HCT116 (cell line): ENCODE measurements at regions not wholly inside any gene's neighbourhood (a gene's known extent, or its start where the extent isn't known, plus 50 kb on each side); places are given as distances from the start of the nearest gene placed in this dataset.

Experiments used
- ATAC-seq: fragments of 200-7000 bp; cut with Tn5 transposase; 2 replicates; pipeline ENCODE4 v1.9.1; 2020; ENCODE audit warnings: mild to moderate bottlenecking, moderate library complexity
- BruUV-seq: library from RNA; stranded (reverse); fragments of 400-500 nt; replicated peaks from 2 replicates; lab custom pipeline; 2021; lab: Mats Ljungman, UMichigan
- CTCF ChIA-PET: fragments of 300-600 bp; sonication (Branson Sonifier 250); formaldehyde crosslinking; loops from one replicate; lab custom pipeline; 2021; ENCODE audit warnings: antibody characterized with exemption; lab: Charles Lee
- POLR2A ChIA-PET: fragments of 300-600, 350-600 bp; sonication (Branson Sonifier 250); formaldehyde crosslinking; loops from one replicate; lab custom pipeline; 2021; ENCODE audit warnings: antibody characterized with exemption; lab: Charles Lee
- RAD21 ChIA-PET, 2 experiments: fragments of 300-600 bp; sonication (Branson Sonifier 250); formaldehyde crosslinking; loops; one replicate each; lab custom pipeline; 2023; ENCODE audit warnings: low total read pairs in 2 of 2; ENCODE audit not compliant: uncharacterized antibody in 2 of 2, unreplicated experiment in 2 of 2, low non-redundant PET in 1 of 2; lab: Charles Lee
- DNase-seq: peaks from one replicate; pipeline ENCODE4 v3.0.0-alpha.2; 2010; ENCODE audit warnings: low read depth, low spot score
- H2AFZ ChIP-seq: fragments of 200-600 bp; shearing (Covaris generic), sonication (generic); 2 replicates; pipeline ENCODE4 v1.6.1; 2017; ENCODE audit warnings: low read depth, mixed run types, mixed read lengths, antibody characterized with exemption, low read length; ENCODE audit not compliant: poor library complexity, severe bottlenecking
- H3K27ac ChIP-seq: 2 replicates; pipeline ENCODE4 v1.5.1; 2012; ENCODE audit warnings: low read depth, low read length
- H3K27me3 ChIP-seq: fragments of 200-600 bp; sonication (generic); 2 replicates; pipeline ENCODE4 v1.6.1; 2016; ENCODE audit warnings: mixed run types, low read length, mixed read lengths; ENCODE audit not compliant: insufficient read depth
- H3K36me3 ChIP-seq, 2 experiments: fragments of 200-500 bp in 1 of 2; fragments of 200-600 bp in 1 of 2; sonication (Bioruptor generic) in 1 of 2; sonication (generic) in 1 of 2; 2 replicates each; pipeline versions ENCODE4 v1.5.1 to v1.6.1; 2014 to 2016; ENCODE audit warnings: low read length in 2 of 2, inconsistent platforms in 1 of 2, mixed read lengths in 1 of 2, mixed run types in 1 of 2; ENCODE audit not compliant: insufficient read depth in 2 of 2, control insufficient read depth in 1 of 2
- H3K4me1 ChIP-seq, 2 experiments: fragments of 200-600 bp in 1 of 2; sonication (generic) in 1 of 2; 2 replicates each; pipeline versions ENCODE4 v1.5.1 to v1.6.1; 2012 to 2017; ENCODE audit warnings: low read length in 2 of 2, inconsistent platforms in 1 of 2, mild to moderate bottlenecking in 1 of 2, mixed read lengths in 1 of 2, mixed run types in 1 of 2, moderate library complexity in 1 of 2; ENCODE audit not compliant: insufficient read depth in 2 of 2, control insufficient read depth in 1 of 2
- H3K4me2 ChIP-seq: fragments of 200-600 bp; sonication (generic); 2 replicates; pipeline ENCODE4 v1.6.1; 2017; ENCODE audit warnings: mixed run types, low read length, mixed read lengths
- H3K4me3 ChIP-seq, 2 experiments: fragments of 200-600 bp in 1 of 2; sonication (generic) in 1 of 2; replicated peaks in 1 of 2; 2 replicates each; pipeline ENCODE4 v1.5.1; 2011 to 2016; ENCODE audit warnings: low read length in 2 of 2, control low read depth in 1 of 2, low read depth in 1 of 2, mild to moderate bottlenecking in 1 of 2, mixed read lengths in 1 of 2, mixed run types in 1 of 2
- H3K79me2 ChIP-seq: fragments of 200-600 bp; sonication (generic); 2 replicates; pipeline ENCODE4 v1.6.1; 2017; ENCODE audit warnings: mild to moderate bottlenecking, mixed run types, low read length, moderate library complexity, mixed read lengths; ENCODE audit not compliant: insufficient read depth
- H3K9ac ChIP-seq: fragments of 200-600 bp; sonication (generic); 2 replicates; pipeline ENCODE4 v1.6.1; 2016; ENCODE audit warnings: low read length, mixed read lengths
- H3K9me2 ChIP-seq: fragments of 200-600 bp; sonication (generic), shearing (Covaris generic); 2 replicates; pipeline ENCODE4 v1.6.1; 2017; ENCODE audit warnings: mixed run types, mild to moderate bottlenecking, moderate library complexity; ENCODE audit not compliant: insufficient read depth
- H3K9me3 ChIP-seq, 2 experiments: fragments of 200-500 bp in 1 of 2; fragments of 200-600 bp in 1 of 2; sonication (Bioruptor generic) in 1 of 2; sonication (generic) in 1 of 2; 2 replicates each; pipeline ENCODE4 v1.6.1; 2014 to 2017; ENCODE audit warnings: low read length in 2 of 2, mixed read lengths in 2 of 2, inconsistent platforms in 1 of 2, low read depth in 1 of 2, mild to moderate bottlenecking in 1 of 2, mixed run types in 1 of 2, moderate library complexity in 1 of 2; ENCODE audit not compliant: control insufficient read depth in 1 of 2, insufficient read depth in 1 of 2
- H4K20me1 ChIP-seq: fragments of 200-600 bp; sonication (generic), shearing (Covaris generic); 2 replicates; pipeline ENCODE4 v1.6.1; 2017; ENCODE audit warnings: mixed run types, mild to moderate bottlenecking, moderate library complexity; ENCODE audit not compliant: insufficient read depth
- CEBPB ChIP-seq: IDR thresholded peaks from 2 replicates; pipeline ENCODE4 v1.6.1; 2012; ENCODE audit warnings: low read depth
- ELF1 ChIP-seq: IDR thresholded peaks from 2 replicates; pipeline ENCODE4 v1.6.1; 2012; ENCODE audit warnings: low read depth, borderline replicate concordance
- RAD21 ChIP-seq: IDR thresholded peaks from 2 replicates; pipeline ENCODE4 v1.6.1; 2012; ENCODE audit warnings: low read depth, mild to moderate bottlenecking
- REST ChIP-seq: IDR thresholded peaks from 2 replicates; pipeline ENCODE4 v1.6.1; 2012; ENCODE audit warnings: low read depth
- SIN3A ChIP-seq: IDR thresholded peaks from 2 replicates; pipeline ENCODE4 v1.6.1; 2012; ENCODE audit warnings: low read depth
- SP1 ChIP-seq: IDR thresholded peaks from 2 replicates; pipeline ENCODE4 v1.6.1; 2012; ENCODE audit warnings: low read depth
- SRF ChIP-seq: IDR thresholded peaks from 2 replicates; pipeline ENCODE4 v1.6.1; 2012; ENCODE audit warnings: low read depth
- YY1 ChIP-seq: IDR thresholded peaks from 2 replicates; pipeline ENCODE4 v1.6.1; 2011; ENCODE audit warnings: low read length, low read depth, moderate library complexity, mild to moderate bottlenecking; ENCODE audit not compliant: insufficient replicate concordance; ENCODE audit errors: extremely low read depth
- ZFX ChIP-seq: fragments of 450-650 bp; IDR thresholded peaks from 2 replicates; pipeline ENCODE4 v1.6.1; 2017
- intact Hi-C: fragments of 100-400 bp; cut with micrococcal nuclease; formaldehyde crosslinking; loops from 2 replicates; pipeline ENCODE4 v1.10.0; 2022
- TF ChIP-seq, protein P1 (sequence below): IDR thresholded peaks from 2 replicates; pipeline ENCODE4 v1.6.1; 2012

DNA sequence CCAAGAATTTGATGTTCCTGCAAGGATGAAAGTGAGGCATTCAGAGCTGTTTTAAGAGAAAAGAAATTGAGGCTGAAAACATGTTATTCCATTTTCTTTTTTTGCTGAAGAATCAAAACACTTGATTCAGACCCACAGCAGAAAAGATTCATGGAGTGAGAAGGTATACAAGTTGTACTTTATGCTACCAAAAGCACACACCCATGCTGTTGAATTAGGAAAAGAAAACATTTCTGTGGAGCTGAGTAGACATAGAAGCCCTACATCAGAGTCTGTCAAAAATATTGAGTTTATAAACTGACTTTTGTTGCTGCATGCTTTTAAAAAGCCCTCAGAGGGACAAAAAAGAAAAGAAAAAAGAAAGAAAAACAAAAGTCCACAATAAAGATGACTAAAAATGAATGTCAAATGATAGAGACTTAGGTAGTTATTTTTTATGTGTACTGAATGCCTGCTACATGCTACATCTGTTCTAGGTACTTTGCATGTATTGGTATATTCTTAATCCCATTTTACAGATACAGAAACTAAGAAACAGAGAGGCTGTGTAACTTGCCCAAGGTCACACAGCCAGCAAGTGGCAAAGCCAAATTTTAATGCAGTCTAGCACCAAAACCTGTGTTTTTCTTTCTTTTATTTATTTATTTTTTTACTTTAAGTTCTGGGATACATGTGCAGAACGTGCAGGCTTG lies 71.7 kb upstream of the PALS2 start:
- DNase-seq (no peak), ATAC-seq (no peak)
- ChIA-PET CTCF (no interaction called here), POLR2A (no interaction called here), RAD21 (no interaction called here)
- H3K4me2 ChIP-seq, result no peak overlapping the region
- BruUV-seq, result no TSS peak
- intact Hi-C loops, result no loop called here
- no peak overlapping the region for H3K9ac ChIP-seq
- no peaks in the 10 kb centered on the region for H3K9me2 ChIP-seq
- H3K9me3 ChIP-seq, result no peaks in the 10 kb centered on the region
- no peak overlapping the region for H2AFZ ChIP-seq
- no peak overlapping the region for H3K27ac ChIP-seq
- no peaks in the 10 kb centered on the region for H3K4me1 ChIP-seq
- no peak for TF ChIP-seq SP1
- TF ChIP-seq ZFX, result no peak
- TF ChIP-seq SIN3A, result no peak
- TF ChIP-seq CEBPB, result no peak
- no peak for TF ChIP-seq ELF1
- TF ChIP-seq SRF, result no peak
- TF ChIP-seq, protein P1, sequence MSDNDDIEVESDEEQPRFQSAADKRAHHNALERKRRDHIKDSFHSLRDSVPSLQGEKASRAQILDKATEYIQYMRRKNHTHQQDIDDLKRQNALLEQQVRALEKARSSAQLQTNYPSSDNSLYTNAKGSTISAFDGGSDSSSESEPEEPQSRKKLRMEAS, result no peak
- TF ChIP-seq YY1, result no peak
- TF ChIP-seq RAD21, result no peak
- TF ChIP-seq REST, result no peak
- no peak overlapping the region for H3K4me3 ChIP-seq
- no peaks in the 10 kb centered on the region for H3K36me3 ChIP-seq
- H4K20me1 ChIP-seq, result no peaks in the 10 kb centered on the region
- no peaks in the 10 kb centered on the region; the same call in 1 of the 2 replicates for H3K27me3 ChIP-seq
- H3K79me2 ChIP-seq, result no peaks in the 10 kb centered on the region
